ENCODE measurements at regions not wholly inside any gene's neighbourhood (a gene's known extent, or its start where the extent isn't known, plus 50 kb on each side); places are given as distances from the start of the nearest gene placed in this dataset.

DNA sequence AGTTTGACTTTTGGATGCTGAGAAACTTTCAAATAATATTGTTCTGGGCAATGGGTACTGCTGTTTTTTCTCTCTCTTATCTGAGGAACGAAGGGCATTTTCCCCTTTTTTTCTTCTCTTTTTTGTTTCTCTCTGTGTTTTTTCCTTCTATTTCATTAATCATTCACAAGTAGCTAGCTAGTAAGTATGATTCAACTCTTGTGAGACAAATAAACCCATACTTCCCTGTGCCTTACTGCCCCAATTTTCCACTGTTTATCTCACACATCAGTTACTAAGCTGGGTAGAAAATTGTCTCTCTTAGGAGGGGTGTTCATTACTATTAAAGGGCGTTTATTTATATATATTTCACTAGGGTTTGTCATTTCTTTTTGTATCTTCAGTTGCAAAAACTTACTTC, 437.6 kb downstream of the RERGL start:
- no peaks in the 10 kb centered on the region for H3K36me3 ChIP-seq (ENCODE audit: insufficient read depth, low read length)
- H3K27ac ChIP-seq (ENCODE audit: low read depth, low read length, poor library complexity, severe bottlenecking) = no peak overlapping the region
- no peaks in the 10 kb centered on the region for H3K9me3 ChIP-seq (ENCODE audit: low read length)
- H3K4me1 ChIP-seq (ENCODE audit: insufficient read depth, low read length, severe bottlenecking) = no peaks in the 10 kb centered on the region
- no peak overlapping the region for H3K4me2 ChIP-seq (ENCODE audit: low read length)
- no peaks in the 10 kb centered on the region for H3K9me2 ChIP-seq (ENCODE audit: low read depth, low read length)
- no peaks in the 10 kb centered on the region for H3F3A ChIP-seq (ENCODE audit: insufficient read depth, low read length)
- TF ChIP-seq EZH2 (IDR thresholded peaks at IDR 0.05; ENCODE audit: borderline replicate concordance, low read length) (no peak), CTCF (IDR thresholded peaks at IDR 0.05; ENCODE audit: low read length) (no peak)
- no peak overlapping the region for H2AFZ ChIP-seq (ENCODE audit: low read length)
- no peak overlapping the region for H3K4me3 ChIP-seq (ENCODE audit: low read depth, low read length, poor library complexity, severe bottlenecking)
- no peaks in the 10 kb centered on the region for H3K27me3 ChIP-seq (ENCODE audit: insufficient read depth, low read length)
- H4K20me1 ChIP-seq (ENCODE audit: insufficient read depth, low read length) = no peaks in the 10 kb centered on the region
- no peaks in the 10 kb centered on the region for H3K79me2 ChIP-seq (ENCODE audit: insufficient read depth, low read length)
- no peak overlapping the region for H3K9ac ChIP-seq (ENCODE audit: low read length)

DNA sequence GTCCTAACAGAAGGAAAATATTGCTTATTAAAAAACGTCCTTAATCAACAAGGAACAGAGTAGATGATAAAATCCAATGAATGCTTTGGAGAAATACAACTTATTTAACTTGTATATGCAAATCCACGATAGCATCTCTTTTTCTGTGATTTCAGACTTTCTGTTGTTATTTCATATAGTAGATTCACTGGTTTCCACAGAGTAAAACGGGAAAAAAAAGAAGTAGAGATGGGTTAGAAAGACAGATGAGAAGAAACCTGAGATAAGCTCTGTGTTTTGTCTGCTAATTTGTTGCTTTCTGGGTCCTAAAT, 447.7 kb downstream of the RERGL start:
- Histone ChIP-seq H3K27me3 (ENCODE audit: insufficient read depth, low read length) (no peaks in the 10 kb centered on the region), H3K36me3 (ENCODE audit: insufficient read depth, low read length) (no peaks in the 10 kb centered on the region), H3K79me2 (ENCODE audit: insufficient read depth, low read length) (no peaks in the 10 kb centered on the region), H3K9me2 (ENCODE audit: low read depth, low read length) (no peaks in the 10 kb centered on the region), H3K9me3 (ENCODE audit: low read length) (no peaks in the 10 kb centered on the region), H2AFZ (ENCODE audit: low read length) (no peak overlapping the region), H3K27ac (ENCODE audit: low read depth, low read length, poor library complexity, severe bottlenecking) (no peak overlapping the region), H4K20me1 (ENCODE audit: insufficient read depth, low read length) (no peaks in the 10 kb centered on the region), H3F3A (ENCODE audit: insufficient read depth, low read length) (no peaks in the 10 kb centered on the region), H3K4me1 (ENCODE audit: insufficient read depth, low read length, severe bottlenecking) (no peaks in the 10 kb centered on the region), H3K9ac (ENCODE audit: low read length) (no peak overlapping the region), H3K4me3 (ENCODE audit: low read depth, low read length, poor library complexity, severe bottlenecking) (no peak overlapping the region), H3K4me2 (ENCODE audit: low read length) (no peak overlapping the region)
- TF ChIP-seq CTCF (IDR thresholded peaks at IDR 0.05; ENCODE audit: low read length) (no peak), EZH2 (IDR thresholded peaks at IDR 0.05; ENCODE audit: borderline replicate concordance, low read length) (no peak)

DNA sequence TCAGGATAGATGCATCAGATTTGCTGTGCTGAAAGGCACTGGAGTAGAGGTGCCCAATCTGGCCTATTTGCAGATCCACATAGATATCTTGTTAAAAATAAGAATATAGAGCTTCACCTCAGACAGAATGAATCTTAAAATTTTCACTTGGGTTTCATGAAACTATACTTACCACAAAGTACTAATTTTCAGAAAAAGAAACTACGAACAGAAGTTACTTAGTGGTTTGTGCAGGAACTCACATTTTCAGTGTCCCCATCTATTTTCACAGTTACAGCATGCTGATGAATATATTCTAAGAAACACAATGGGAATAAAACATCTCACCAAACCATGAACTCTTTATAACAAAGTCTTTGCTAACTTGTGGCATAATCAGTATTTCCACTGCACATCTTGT, 449.4 kb downstream of the RERGL start:
- Histone ChIP-seq H3K4me1 (ENCODE audit: insufficient read depth, low read length, severe bottlenecking) (no peaks in the 10 kb centered on the region), H3K9me2 (ENCODE audit: low read depth, low read length) (no peaks in the 10 kb centered on the region), H3K4me2 (ENCODE audit: low read length) (no peak overlapping the region), H3K9ac (ENCODE audit: low read length) (no peak overlapping the region), H3K36me3 (ENCODE audit: insufficient read depth, low read length) (no peaks in the 10 kb centered on the region), H3K27ac (ENCODE audit: low read depth, low read length, poor library complexity, severe bottlenecking) (no peak overlapping the region), H4K20me1 (ENCODE audit: insufficient read depth, low read length) (no peaks in the 10 kb centered on the region), H3K79me2 (ENCODE audit: insufficient read depth, low read length) (no peaks in the 10 kb centered on the region), H3K4me3 (ENCODE audit: low read depth, low read length, poor library complexity, severe bottlenecking) (no peak overlapping the region), H3F3A (ENCODE audit: insufficient read depth, low read length) (no peaks in the 10 kb centered on the region), H2AFZ (ENCODE audit: low read length) (no peak overlapping the region), H3K27me3 (ENCODE audit: insufficient read depth, low read length) (no peaks in the 10 kb centered on the region), H3K9me3 (ENCODE audit: low read length) (no peaks in the 10 kb centered on the region)
- TF ChIP-seq EZH2 (IDR thresholded peaks at IDR 0.05; ENCODE audit: borderline replicate concordance, low read length) = no peak
- no peak for TF ChIP-seq CTCF (IDR thresholded peaks at IDR 0.05; ENCODE audit: low read length)
